Fibroblast of mammary gland (primary cell): ENCODE measurements at regions not wholly inside any gene's neighbourhood (a gene's known extent, or its start where the extent isn't known, plus 50 kb on each side); places are given as distances from the start of the nearest gene placed in this dataset.

Experiments used
- DNase-seq: peaks from one replicate; pipeline ENCODE4 v3.0.0-alpha.2; 2010; ENCODE audit warnings: low read depth
- H3K4me3 ChIP-seq: 2 replicates; pipeline ENCODE4 v1.5.1; 2011; ENCODE audit warnings: low read depth, mild to moderate bottlenecking, low read length, moderate library complexity; ENCODE audit not compliant: control insufficient read depth
- TF ChIP-seq, protein P1 (sequence below): conservative IDR thresholded peaks from 2 replicates; pipeline ENCODE4 v1.5.1; 2011; ENCODE audit warnings: low read depth, low read length, inconsistent platforms; ENCODE audit not compliant: control insufficient read depth, insufficient read depth

DNA sequence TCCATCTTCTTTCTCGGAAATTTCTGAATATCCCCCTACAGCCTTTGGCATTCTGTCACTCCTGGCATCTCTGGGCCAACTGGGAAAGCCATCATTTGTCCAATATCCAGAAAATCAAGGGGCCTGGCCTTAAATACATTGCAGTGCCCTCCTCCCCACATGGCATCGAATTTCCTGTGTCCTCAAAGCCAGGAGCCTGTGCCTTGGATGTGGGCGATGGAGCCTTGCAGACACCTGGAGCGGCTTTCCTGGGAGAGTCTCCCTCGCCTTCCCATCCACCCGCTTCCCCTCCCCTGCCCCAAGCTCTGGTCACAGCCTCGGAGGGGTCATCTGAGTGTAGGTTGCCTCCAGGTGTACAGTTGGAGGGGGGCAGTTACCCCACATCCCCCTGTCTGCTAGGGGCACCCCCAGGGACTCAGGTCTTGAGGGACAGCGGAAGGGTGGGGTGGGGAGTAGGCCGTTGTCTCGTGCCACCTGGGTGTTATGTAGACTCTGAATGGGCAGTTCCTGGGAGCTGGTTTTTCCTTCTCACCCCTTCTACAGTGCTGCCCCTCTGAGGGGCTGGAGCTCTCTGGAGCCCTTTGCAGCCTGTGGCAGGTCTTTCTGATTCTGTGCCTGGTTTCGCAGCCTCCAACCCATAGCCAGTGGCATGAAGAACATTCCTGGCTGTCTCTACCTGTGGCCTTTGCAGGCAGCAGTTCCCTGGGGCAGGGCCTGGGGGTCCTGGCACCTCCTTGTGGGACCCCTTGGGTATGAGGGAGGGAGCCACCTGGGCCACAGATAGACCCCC, 239.8 kb downstream of the SEC14L1 start:
- no peak for DNase-seq
- TF ChIP-seq, protein P1, sequence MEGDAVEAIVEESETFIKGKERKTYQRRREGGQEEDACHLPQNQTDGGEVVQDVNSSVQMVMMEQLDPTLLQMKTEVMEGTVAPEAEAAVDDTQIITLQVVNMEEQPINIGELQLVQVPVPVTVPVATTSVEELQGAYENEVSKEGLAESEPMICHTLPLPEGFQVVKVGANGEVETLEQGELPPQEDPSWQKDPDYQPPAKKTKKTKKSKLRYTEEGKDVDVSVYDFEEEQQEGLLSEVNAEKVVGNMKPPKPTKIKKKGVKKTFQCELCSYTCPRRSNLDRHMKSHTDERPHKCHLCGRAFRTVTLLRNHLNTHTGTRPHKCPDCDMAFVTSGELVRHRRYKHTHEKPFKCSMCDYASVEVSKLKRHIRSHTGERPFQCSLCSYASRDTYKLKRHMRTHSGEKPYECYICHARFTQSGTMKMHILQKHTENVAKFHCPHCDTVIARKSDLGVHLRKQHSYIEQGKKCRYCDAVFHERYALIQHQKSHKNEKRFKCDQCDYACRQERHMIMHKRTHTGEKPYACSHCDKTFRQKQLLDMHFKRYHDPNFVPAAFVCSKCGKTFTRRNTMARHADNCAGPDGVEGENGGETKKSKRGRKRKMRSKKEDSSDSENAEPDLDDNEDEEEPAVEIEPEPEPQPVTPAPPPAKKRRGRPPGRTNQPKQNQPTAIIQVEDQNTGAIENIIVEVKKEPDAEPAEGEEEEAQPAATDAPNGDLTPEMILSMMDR = no peak
- H3K4me3 ChIP-seq = no peak overlapping the region

- DNase-seq = no peak
- H3K4me3 ChIP-seq = no peak overlapping the region
- TF ChIP-seq, protein P1 = no peak
Measured at GRCh38 chr17:77381185-77381700, 240.5 kb downstream of the SEC14L1 start.

DNA sequence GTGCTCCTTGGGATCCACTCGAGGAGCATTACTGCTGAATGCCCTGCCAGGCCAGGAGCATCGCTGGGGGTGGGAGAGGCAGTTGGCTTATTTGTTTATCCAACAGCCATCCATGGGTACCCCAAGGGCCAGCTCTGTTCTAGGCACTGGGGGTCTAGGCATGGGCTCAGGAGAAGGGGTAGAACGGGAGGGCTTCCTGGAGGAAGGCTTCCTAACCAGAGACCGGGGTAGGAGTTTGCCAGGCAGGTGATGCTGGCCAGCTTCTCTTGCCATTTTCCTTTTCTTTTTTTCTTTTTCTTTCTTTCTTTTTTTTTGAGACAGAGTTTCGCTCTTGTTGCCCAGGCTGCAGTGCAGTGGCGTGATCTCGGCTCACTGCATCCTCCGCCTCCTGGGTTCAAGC, 241.0 kb downstream of the SEC14L1 start:
- DNase-seq = no peak
- TF ChIP-seq, protein P1 = no peak
- no peak overlapping the region for H3K4me3 ChIP-seq

DNA sequence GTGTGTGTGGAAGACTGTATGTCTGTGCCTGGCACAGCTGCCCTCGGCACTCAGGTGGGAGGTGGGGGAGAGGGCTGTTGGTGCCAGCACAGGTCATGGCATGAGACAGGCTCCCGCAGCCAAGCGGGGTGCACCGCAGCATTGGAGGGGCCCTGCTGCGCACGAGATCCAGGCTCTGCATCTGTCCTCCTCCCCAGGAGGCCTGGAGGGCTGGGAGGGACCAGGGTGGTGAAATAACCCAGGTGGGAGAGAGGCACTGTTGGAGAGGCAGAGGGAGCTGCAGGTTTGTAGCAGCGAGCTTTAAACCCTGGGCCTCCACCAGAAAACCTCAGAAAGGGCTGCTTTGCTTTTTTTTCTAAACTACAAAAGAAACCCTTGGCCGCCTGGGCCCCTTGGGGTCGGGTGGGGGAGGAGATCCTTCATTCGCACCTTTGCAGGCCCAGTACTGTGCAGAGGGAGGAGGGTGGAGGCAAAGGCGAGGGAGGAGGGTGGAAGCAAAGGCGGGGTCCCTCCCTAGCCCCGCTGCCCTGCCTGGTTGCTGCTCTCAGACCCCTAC, 241.7 kb downstream of the SEC14L1 start:
- DNase-seq = no peak
- TF ChIP-seq, protein P1 = no peak
- no peak overlapping the region for H3K4me3 ChIP-seq

DNA sequence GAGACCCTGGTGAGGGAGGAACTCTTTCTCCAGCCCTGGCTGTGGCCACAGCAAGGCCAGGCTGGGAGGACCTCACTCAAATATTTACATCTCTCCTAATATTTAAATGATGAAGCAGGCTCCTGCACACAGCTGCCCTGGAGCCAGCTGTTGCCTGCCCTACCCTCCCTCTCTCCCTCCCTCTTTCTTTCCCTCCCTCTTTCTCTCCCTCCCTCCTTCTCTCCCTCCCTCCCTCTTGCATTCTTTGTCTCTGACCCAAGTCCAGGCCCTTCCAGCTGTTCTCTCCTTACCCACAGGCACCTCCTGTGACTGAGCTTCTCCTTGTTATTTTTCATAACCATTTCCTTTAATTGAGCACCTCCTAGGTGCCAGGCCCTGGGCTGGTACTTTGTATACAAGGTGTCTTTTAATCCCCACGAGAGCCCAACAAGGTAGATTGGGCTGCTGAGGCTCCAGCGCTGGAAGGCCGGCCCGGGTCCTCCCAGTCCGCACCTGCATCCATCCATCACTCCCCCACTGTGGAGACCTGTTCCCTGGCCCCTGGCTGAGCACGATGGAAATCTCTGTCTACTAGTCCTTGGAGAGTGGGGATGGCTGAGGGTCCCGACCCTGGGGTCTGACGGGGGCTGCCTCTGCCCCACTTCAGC, 242.3 kb downstream of the SEC14L1 start:
- no peak overlapping the region for H3K4me3 ChIP-seq
- DNase-seq = peak; percentile 75
- TF ChIP-seq, protein P1 = no peak

- TF ChIP-seq, protein P1 = no peak
- no peak for DNase-seq
- no peak overlapping the region for H3K4me3 ChIP-seq
Measured at GRCh38 chr17:77383613-77384608, 243.1 kb downstream of the SEC14L1 start.
